Hepatocyte (in vitro differentiated cells): ENCODE measurements at regions not wholly inside any gene's neighbourhood (a gene's known extent, or its start where the extent isn't known, plus 50 kb on each side); places are given as distances from the start of the nearest gene placed in this dataset.

Experiments
- DNase-seq: peaks from one replicate; pipeline ENCODE4 v3.0.0-alpha.2; 2016; ENCODE audit warnings: low spot score
- H2AFZ ChIP-seq: fragments of 200-600 bp; sonication (generic); 2 replicates; pipeline ENCODE4 v1.6.0; 2016; ENCODE audit warnings: antibody characterized with exemption, mild to moderate bottlenecking
- H3K27ac ChIP-seq: fragments of 200-600 bp; sonication (generic); 2 replicates; pipeline ENCODE4 v1.5.1; 2016; ENCODE audit warnings: mild to moderate bottlenecking
- H3K27me3 ChIP-seq: fragments of 200-600 bp; sonication (generic); 2 replicates; pipeline ENCODE4 v1.6.1; 2016
- H3K36me3 ChIP-seq: fragments of 200-600 bp; sonication (generic); replicated peaks from 2 replicates; pipeline ENCODE4 v1.5.1; 2016; ENCODE audit warnings: low read depth; ENCODE audit not compliant: insufficient read depth
- H3K4me1 ChIP-seq: fragments of 200-600 bp; sonication (generic); 2 replicates; pipeline ENCODE4 v1.5.1; 2016; ENCODE audit warnings: mild to moderate bottlenecking, moderate library complexity; ENCODE audit not compliant: insufficient read depth
- H3K4me2 ChIP-seq: fragments of 200-600 bp; sonication (generic); 2 replicates; pipeline ENCODE4 v1.6.0; 2016
- H3K4me3 ChIP-seq: fragments of 200-600 bp; sonication (generic); 2 replicates; pipeline ENCODE4 v1.5.1; 2016; ENCODE audit warnings: mild to moderate bottlenecking
- H3K79me2 ChIP-seq: fragments of 200-600 bp; sonication (generic); 2 replicates; pipeline ENCODE4 v1.6.0; 2017; ENCODE audit warnings: mild to moderate bottlenecking
- H3K9me2 ChIP-seq: fragments of 200-600 bp; sonication (generic); replicated peaks from 2 replicates; pipeline ENCODE4 v1.6.0; 2017; ENCODE audit warnings: mild to moderate bottlenecking; ENCODE audit not compliant: insufficient read depth
- H3K9me3 ChIP-seq: fragments of 200-600 bp; sonication (generic); 2 replicates; pipeline ENCODE4 v1.5.1; 2016; ENCODE audit warnings: low read depth, mild to moderate bottlenecking
- H4K20me1 ChIP-seq: fragments of 200-600 bp; sonication (generic); 2 replicates; pipeline ENCODE4 v1.6.0; 2016; ENCODE audit warnings: mild to moderate bottlenecking; ENCODE audit not compliant: insufficient read depth, poor library complexity, severe bottlenecking
- EZH2 ChIP-seq: fragments of 200-600 bp; sonication (generic); IDR thresholded peaks from 2 replicates; pipeline ENCODE4 v1.6.1; 2016; ENCODE audit warnings: antibody characterized with exemption, mild to moderate bottlenecking, borderline replicate concordance
- EZH2phosphoT487 ChIP-seq: fragments of 200-600 bp; sonication (generic); IDR thresholded peaks from one replicate; pipeline ENCODE4 v1.6.1; 2018; ENCODE audit warnings: antibody characterized with exemption, mild to moderate bottlenecking, low read depth, moderate library complexity; ENCODE audit not compliant: unreplicated experiment, severe bottlenecking
- WGBS: methylation state at CpG from one replicate; pipeline ENCODE4 v1.1.6; 2016; ENCODE audit warnings: low lambda C conversion rate; ENCODE audit errors: missing lambda C conversion rate; 5-methylcytosine and 5-hydroxymethylcytosine counted together
- TF ChIP-seq, protein P1 (sequence below): fragments of 200-600 bp; sonication (generic); IDR thresholded peaks from 2 replicates; pipeline ENCODE4 v1.5.1; 2016; ENCODE audit warnings: antibody characterized with exemption, mild to moderate bottlenecking; ENCODE audit not compliant: poor library complexity

- Histone ChIP-seq H2AFZ (no peak overlapping the region), H3K27ac (no peak overlapping the region), H3K4me3 (no peak overlapping the region), H3K4me1 (no peaks in the 10 kb centered on the region), H3K4me2 (no peak overlapping the region), H3K36me3 (no peaks in the 10 kb centered on the region), H3K79me2 (no peaks in the 10 kb centered on the region), H3K9me3 (no peaks in the 10 kb centered on the region), H3K9me2 (no peaks in the 10 kb centered on the region), H4K20me1 (no peaks in the 10 kb centered on the region), H3K27me3 (no peaks in the 10 kb centered on the region)
- TF ChIP-seq EZH2 (no peak), EZH2phosphoT487 (no peak)
- TF ChIP-seq, protein P1, sequence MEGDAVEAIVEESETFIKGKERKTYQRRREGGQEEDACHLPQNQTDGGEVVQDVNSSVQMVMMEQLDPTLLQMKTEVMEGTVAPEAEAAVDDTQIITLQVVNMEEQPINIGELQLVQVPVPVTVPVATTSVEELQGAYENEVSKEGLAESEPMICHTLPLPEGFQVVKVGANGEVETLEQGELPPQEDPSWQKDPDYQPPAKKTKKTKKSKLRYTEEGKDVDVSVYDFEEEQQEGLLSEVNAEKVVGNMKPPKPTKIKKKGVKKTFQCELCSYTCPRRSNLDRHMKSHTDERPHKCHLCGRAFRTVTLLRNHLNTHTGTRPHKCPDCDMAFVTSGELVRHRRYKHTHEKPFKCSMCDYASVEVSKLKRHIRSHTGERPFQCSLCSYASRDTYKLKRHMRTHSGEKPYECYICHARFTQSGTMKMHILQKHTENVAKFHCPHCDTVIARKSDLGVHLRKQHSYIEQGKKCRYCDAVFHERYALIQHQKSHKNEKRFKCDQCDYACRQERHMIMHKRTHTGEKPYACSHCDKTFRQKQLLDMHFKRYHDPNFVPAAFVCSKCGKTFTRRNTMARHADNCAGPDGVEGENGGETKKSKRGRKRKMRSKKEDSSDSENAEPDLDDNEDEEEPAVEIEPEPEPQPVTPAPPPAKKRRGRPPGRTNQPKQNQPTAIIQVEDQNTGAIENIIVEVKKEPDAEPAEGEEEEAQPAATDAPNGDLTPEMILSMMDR, result no peak
- DNase-seq, result no peak
- WGBS, result 95% methylated on average over 9 of the region's 9 CpGs
Observed at GRCh38 chr2:78145395-78145996, 623.3 kb upstream of the LRRTM4 start.

GRCh38 chr2:78145997-78146722 lies 624.0 kb upstream of the LRRTM4 start:
- whole genome bisulfite sequencing, result 98% methylated on average over 9 of the region's 9 CpGs
- TF ChIP-seq EZH2phosphoT487, result no peak
- TF ChIP-seq EZH2, result no peak
- TF ChIP-seq, protein P1, result no peak
- Histone ChIP-seq H4K20me1 (no peaks in the 10 kb centered on the region), H2AFZ (no peak overlapping the region), H3K9me3 (no peaks in the 10 kb centered on the region), H3K4me3 (no peak overlapping the region), H3K27me3 (no peaks in the 10 kb centered on the region), H3K4me1 (no peaks in the 10 kb centered on the region), H3K79me2 (no peaks in the 10 kb centered on the region), H3K27ac (no peak overlapping the region), H3K36me3 (no peaks in the 10 kb centered on the region), H3K4me2 (no peak overlapping the region), H3K9me2 (no peaks in the 10 kb centered on the region)
- DNase-seq, result no peak

DNA sequence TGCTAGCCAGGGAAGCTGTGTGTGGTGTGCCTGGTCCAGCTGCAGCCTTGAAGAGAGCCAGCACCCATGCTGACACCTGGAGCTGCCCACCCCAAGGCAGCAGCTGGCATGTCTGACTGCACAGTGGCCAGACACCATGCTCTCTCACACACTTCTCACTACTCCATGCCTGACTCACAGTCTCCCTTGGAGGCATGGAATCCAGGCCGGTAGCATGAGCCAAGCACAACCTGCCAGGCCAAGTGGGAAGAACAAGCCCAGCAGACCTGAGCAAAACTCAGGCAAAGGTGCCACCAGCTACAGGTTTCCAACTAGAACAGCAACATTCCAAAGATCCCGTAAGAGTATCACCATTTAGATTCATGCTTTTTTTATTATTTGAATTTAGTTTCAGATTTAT lies 625.3 kb upstream of the LRRTM4 start:
- TF ChIP-seq EZH2phosphoT487 (no peak), EZH2 (no peak)
- TF ChIP-seq, protein P1, result no peak

More for the DNA sequence above, 625.3 kb upstream of the LRRTM4 start:
- Histone ChIP-seq H3K4me1 (no peaks in the 10 kb centered on the region), H3K9me2 (no peaks in the 10 kb centered on the region), H3K36me3 (no peaks in the 10 kb centered on the region), H3K79me2 (no peaks in the 10 kb centered on the region), H3K4me2 (no peak overlapping the region), H3K9me3 (no peaks in the 10 kb centered on the region), H3K4me3 (no peak overlapping the region), H2AFZ (no peak overlapping the region), H3K27ac (no peak overlapping the region), H3K27me3 (no peaks in the 10 kb centered on the region), H4K20me1 (no peaks in the 10 kb centered on the region)
- DNase-seq, result no peak
- WGBS, result 84% methylated on average over 2 of the region's 2 CpGs
